ENCODE measurements at regions not wholly inside any gene's neighbourhood (a gene's known extent, or its start where the extent isn't known, plus 50 kb on each side); places are given as distances from the start of the nearest gene placed in this dataset.

DNA sequence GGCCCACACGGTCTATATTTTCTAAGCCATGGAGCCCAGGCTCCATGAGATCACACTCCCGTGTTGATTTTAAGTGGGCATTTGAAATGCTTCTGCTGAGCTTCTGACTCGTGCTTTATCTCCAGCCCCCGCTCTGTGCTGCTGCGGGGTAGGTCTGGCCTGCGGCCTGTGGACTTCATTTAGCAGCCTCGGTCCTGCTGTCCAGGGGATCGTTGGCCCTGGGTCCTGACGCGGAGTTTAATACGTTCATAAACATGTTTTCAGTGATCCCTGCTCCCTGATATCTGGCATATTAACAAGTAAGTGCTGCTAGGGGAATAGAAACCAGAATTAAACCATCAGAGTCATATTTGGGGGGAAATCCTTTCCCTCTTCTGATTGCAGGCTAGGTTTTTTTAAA lies 540.3 kb upstream of the MGMT start:
- TF ChIP-seq, protein P1, sequence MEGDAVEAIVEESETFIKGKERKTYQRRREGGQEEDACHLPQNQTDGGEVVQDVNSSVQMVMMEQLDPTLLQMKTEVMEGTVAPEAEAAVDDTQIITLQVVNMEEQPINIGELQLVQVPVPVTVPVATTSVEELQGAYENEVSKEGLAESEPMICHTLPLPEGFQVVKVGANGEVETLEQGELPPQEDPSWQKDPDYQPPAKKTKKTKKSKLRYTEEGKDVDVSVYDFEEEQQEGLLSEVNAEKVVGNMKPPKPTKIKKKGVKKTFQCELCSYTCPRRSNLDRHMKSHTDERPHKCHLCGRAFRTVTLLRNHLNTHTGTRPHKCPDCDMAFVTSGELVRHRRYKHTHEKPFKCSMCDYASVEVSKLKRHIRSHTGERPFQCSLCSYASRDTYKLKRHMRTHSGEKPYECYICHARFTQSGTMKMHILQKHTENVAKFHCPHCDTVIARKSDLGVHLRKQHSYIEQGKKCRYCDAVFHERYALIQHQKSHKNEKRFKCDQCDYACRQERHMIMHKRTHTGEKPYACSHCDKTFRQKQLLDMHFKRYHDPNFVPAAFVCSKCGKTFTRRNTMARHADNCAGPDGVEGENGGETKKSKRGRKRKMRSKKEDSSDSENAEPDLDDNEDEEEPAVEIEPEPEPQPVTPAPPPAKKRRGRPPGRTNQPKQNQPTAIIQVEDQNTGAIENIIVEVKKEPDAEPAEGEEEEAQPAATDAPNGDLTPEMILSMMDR (IDR thresholded peaks at IDR 0.05), result no peak
- TF ChIP-seq EP300 (IDR thresholded peaks at IDR 0.05), result no peak

Measured in ovary (tissue), 3 donors.